HG03103 (cell line): ENCODE measurements at regions not wholly inside any gene's neighbourhood (a gene's known extent, or its start where the extent isn't known, plus 50 kb on each side); places are given as distances from the start of the nearest gene placed in this dataset.

ENCODE experiments used
- ATAC-seq: cut with Tn5 transposase; IDR thresholded peaks from one replicate; pipeline ENCODE4 v1.9.1; 2021; ENCODE audit warnings: low read depth; ENCODE audit not compliant: unreplicated experiment

- no peak for ATAC-seq
These were observed 348.3 kb downstream of the LIG4 start for GRCh38 chr13:107866941-107867623.

GRCh38 chr13:107866032-107866940 is 349.1 kb downstream of the LIG4 start:
- no peak for ATAC-seq

- no peak for ATAC-seq
These were observed 349.7 kb downstream of the LIG4 start for GRCh38 chr13:107865643-107866031.

- no peak for ATAC-seq
These were observed 350.1 kb downstream of the LIG4 start for GRCh38 chr13:107865318-107865575.

- no peak for ATAC-seq
These were observed 350.6 kb downstream of the LIG4 start for GRCh38 chr13:107864543-107865317.

- ATAC-seq = no peak
These were observed 355.1 kb downstream of the LIG4 start for GRCh38 chr13:107860284-107860683.

GRCh38 chr13:107854880-107855279 is 360.5 kb downstream of the LIG4 start:
- no peak for ATAC-seq

- ATAC-seq = no peak
These were observed 363.3 kb downstream of the LIG4 start for GRCh38 chr13:107852072-107852471.

- ATAC-seq = no peak
These were observed 363.7 kb downstream of the LIG4 start for GRCh38 chr13:107851670-107852069.

GRCh38 chr13:107847406-107847805 is 367.9 kb downstream of the LIG4 start:
- ATAC-seq = no peak

GRCh38 chr13:107846642-107847041 is 368.7 kb downstream of the LIG4 start:
- no peak for ATAC-seq

GRCh38 chr13:107845911-107846310 is 369.4 kb downstream of the LIG4 start:
- no peak for ATAC-seq

- ATAC-seq = no peak
These were observed 371.7 kb downstream of the LIG4 start for GRCh38 chr13:107843681-107844080.

- ATAC-seq = no peak
These were observed 372.1 kb downstream of the LIG4 start for GRCh38 chr13:107843281-107843680.

GRCh38 chr13:107842562-107843180 is 372.7 kb downstream of the LIG4 start:
- ATAC-seq = no peak

- ATAC-seq = no peak
These were observed 376.7 kb downstream of the LIG4 start for GRCh38 chr13:107838588-107839161.

GRCh38 chr13:107836685-107837084 is 378.7 kb downstream of the LIG4 start:
- no peak for ATAC-seq

- ATAC-seq = no peak
These were observed 379.9 kb downstream of the LIG4 start for GRCh38 chr13:107835339-107836018.

- no peak for ATAC-seq
These were observed 380.6 kb downstream of the LIG4 start for GRCh38 chr13:107834717-107835116.

GRCh38 chr13:107834281-107834680 is 381.1 kb downstream of the LIG4 start:
- no peak for ATAC-seq
